GM19397 (cell line): ENCODE measurements at regions not wholly inside any gene's neighbourhood (a gene's known extent, or its start where the extent isn't known, plus 50 kb on each side); places are given as distances from the start of the nearest gene placed in this dataset.
"Not testable (repeated sequence)": the region's sequence is repeated elsewhere in the genome, so short reads cannot be mapped to it uniquely, and the experiment has no call there.

ENCODE experiments used
- ATAC-seq: cut with Tn5 transposase; IDR thresholded peaks from one replicate; pipeline ENCODE4 v1.9.1; 2021; ENCODE audit warnings: mild to moderate bottlenecking, moderate library complexity; ENCODE audit not compliant: unreplicated experiment

- no peak for ATAC-seq
These were observed 125.2 kb upstream of the TFPI start for GRCh38 chr2:187679454-187679853.

DNA sequence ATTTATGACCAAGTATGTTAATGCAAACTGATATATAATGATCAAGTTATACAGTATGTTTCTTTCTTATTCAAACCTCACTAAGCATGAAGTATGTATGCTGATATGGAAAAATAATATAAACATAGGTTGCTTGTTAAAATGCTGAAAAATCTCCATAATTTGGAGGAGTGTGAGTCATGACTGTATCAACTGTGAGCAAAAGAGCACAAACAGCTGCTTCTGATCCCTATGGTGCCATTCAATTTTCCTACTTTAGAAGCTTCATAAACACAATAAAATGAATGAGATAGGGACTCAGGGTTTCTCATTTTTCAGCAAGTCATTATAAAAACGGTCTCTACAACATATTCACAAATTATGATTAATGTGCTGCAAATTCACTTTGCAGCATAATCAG is 129.9 kb upstream of the TFPI start:
- no peak for ATAC-seq

DNA sequence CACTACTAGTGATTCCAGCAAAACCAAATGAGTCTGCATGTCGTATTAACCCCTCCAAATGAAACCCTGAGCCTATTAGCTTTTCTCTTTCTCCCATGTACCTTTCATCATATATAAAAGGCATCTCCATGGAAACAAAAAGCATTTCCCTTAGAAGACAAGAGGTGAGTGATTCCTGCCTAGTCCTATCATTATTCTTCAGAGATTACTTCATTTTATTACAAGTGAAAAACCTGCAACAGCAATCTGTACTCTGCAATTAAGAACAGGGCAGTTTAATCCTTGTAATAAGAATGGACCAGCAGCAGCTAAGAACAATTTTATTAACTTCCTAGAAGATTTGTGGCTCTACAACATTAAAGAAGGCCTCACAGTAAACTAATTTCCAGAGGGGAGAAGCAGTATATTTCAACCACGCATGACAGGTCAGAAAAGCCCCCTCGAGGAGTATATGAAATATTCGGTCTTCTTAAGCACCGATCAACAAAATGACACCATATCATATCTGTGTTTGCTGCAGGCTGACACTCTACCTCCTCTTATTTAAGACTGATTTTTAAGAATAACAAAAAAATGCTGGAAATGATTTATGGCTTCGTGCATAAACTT is 132.3 kb upstream of the TFPI start:
- ATAC-seq, result no peak

DNA sequence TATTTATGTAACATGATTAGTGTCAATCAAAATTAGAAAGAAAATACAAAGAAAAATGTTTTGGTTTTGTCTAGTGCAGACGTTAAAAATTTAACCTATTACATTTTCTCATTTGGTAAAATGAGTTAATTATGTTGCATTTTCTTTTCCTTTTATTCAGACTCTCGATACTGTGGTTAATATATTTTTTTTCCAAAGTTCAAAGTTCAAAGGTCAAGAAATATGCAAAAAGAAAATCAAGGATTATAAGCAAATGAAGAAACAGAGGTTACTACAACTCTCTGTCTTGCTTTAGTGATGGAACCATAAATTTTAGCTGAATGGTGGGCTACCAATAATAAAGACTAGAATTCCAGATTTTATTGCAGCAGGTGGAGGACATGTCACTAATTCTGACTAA is 133.3 kb upstream of the TFPI start:
- no peak for ATAC-seq

GRCh38 chr2:187689372-187689771 is 135.1 kb upstream of the TFPI start:
- ATAC-seq, result no peak

- no peak for ATAC-seq
These were observed 139.7 kb upstream of the TFPI start for GRCh38 chr2:187693923-187694322.

GRCh38 chr2:187696644-187697043 is 142.4 kb upstream of the TFPI start:
- not testable (repeated sequence) for ATAC-seq

GRCh38 chr2:187698374-187699110 is 144.3 kb upstream of the TFPI start:
- no peak for ATAC-seq

GRCh38 chr2:187702157-187702556 is 147.9 kb upstream of the TFPI start:
- ATAC-seq, result no peak

GRCh38 chr2:187708272-187708671 is 154.0 kb upstream of the TFPI start:
- no peak for ATAC-seq

DNA sequence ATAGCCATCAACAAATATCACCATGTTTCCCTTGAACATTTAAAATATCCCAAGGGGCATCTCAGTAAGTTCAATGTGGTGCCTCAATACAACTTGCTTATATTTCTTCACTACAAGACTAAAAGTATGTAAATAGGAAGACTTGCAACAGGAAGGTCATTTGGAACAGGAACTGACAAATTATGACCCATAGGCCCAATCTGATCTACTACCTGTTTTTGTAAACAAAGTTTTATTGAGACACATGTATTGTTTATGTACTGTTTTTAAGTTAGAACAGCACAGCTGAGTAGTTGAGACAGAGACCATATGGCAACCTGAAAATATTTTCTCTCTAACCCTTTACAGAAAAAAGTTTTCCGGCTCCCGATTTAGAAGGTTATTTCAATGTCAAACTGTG is 154.8 kb upstream of the TFPI start:
- no peak for ATAC-seq

- ATAC-seq, result no peak
These were observed 156.7 kb upstream of the TFPI start for GRCh38 chr2:187710791-187711521.

DNA sequence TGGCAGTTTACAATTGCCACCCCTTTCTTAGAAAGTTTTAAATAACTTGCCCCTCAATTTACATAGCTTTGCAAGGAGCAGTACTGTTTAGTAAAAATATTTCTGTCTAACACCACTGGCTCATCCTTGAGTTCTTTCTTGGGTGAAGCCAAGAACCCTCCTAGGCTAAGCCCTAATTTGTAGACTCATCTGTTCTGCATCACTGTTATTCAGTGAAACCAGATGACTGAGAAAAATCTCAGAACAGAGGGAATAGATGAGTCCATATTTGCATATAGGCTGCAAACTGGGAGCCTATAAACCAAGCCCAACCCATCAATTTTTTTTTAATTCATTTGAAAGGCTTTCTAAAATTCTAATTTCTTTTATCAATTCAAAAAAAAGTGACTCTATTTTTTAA is 161.4 kb upstream of the TFPI start:
- no peak for ATAC-seq

DNA sequence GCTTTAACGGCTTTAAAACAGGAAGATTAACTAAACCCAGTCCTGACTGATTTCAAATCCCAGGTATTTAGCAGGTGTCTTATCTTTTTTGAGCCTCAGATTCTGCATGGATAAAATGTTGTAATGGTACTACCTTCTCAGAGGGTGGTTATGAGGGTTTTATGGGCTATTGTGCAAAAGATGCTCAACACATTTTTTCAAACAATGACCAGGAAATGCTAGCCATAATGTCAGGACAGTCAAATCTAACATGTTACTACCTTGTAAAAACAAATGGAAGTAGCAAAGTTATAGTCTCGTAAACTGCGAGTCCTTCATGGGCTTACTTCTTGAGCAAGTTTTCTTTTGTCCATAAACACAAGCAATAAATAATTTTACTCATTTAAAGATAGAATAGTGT is 162.1 kb upstream of the TFPI start:
- ATAC-seq, result no peak

DNA sequence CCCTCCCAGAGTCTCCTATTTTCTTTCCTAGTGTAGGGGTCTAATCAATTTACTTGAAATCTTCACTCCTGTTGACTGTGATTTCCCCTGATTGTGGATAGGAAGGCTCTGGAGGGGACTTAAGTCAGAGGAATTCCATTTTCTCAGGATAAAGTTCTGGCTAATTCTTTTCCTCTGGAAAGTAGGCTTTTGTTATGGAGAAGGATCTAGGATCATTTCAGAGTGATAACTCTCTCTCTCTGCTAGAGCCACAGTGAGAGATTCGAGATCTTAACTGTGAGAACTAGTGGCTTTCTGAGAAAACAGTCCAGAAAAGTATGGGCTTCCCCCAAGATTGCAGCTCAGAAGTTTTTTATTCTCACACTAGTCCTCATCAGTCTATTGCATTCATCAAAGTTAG is 163.9 kb upstream of the TFPI start:
- ATAC-seq, result no peak

DNA sequence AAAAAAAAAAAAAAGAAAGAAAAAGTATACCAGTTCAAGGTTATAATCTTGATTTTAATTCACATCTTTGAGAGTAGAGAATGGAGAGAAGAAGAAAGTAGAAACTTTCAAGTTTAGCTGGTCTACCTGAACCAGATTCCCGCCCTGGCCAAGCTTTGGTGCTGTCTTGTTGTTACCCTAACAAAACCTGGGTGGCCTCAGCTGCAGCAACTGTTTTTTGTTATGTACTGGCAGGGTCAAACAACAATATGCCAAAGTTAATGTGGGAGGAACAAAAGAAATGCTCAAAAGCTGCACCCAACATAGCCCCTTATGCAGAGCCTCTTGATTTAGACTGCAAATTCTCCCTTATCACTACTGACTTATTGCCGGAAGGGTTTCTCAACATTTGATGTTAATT is 165.3 kb upstream of the TFPI start:
- ATAC-seq, result no peak

GRCh38 chr2:187748958-187749357 is 194.7 kb upstream of the TFPI start:
- no peak for ATAC-seq

- no peak for ATAC-seq
These were observed 195.7 kb upstream of the TFPI start for GRCh38 chr2:187749804-187750431.

GRCh38 chr2:187768995-187769394 is 214.8 kb upstream of the TFPI start:
- no peak for ATAC-seq

GRCh38 chr2:187769437-187769836 is 215.2 kb upstream of the TFPI start:
- ATAC-seq, result no peak

DNA sequence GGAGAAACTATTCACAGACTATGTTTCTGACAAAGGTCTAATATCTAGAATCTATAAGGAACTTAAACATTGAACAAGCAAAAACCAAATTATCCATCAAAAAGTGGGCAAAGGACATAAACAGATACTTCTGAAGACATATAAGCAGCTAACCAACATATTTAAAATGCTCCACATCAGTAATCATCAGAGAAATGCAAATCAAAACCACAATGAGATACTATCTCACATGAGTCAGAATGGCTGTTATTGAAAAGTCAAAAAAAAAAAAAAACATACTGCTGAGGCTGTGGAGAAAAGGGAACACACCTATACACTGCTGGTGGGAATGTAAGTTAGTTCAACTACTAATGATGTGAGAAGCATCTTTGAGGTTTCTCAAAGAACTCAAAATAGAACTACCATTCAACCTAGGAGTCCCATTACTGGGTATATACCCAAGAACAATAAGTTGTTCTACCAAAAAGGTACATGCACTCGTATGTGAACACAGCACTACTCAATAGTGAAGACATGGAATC is 220.4 kb upstream of the TFPI start:
- ATAC-seq, result no peak
